ENCODE measurements at regions not wholly inside any gene's neighbourhood (a gene's known extent, or its start where the extent isn't known, plus 50 kb on each side); places are given as distances from the start of the nearest gene placed in this dataset.

DNA sequence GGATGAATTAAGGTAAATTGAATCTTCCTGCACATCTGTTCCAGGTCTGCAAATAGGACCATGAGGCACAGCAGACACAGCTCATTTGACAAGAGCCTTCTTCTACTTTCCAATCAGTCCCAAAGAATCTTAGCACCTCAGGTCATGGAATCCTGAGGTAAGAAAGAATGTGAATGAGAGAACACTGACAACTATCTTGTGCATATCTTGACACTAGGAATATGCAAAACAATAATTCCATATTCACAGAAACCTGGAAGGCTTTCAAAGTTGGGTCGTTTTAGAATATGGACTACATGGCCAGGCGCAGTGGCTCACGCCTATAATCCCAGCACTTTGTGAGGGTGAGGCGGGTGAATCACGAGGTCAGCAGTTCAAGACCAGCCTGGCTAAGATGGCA lies 1009.4 kb upstream of the GOT2 start:
- no peak for TF ChIP-seq HDAC6 (IDR thresholded peaks at IDR 0.05; ENCODE audit: low read depth, low read length)
- no peak for TF ChIP-seq ASH1L (IDR thresholded peaks at IDR 0.05; ENCODE audit: borderline replicate concordance, low read depth, partially characterized antibody)
- TF ChIP-seq, protein P1, sequence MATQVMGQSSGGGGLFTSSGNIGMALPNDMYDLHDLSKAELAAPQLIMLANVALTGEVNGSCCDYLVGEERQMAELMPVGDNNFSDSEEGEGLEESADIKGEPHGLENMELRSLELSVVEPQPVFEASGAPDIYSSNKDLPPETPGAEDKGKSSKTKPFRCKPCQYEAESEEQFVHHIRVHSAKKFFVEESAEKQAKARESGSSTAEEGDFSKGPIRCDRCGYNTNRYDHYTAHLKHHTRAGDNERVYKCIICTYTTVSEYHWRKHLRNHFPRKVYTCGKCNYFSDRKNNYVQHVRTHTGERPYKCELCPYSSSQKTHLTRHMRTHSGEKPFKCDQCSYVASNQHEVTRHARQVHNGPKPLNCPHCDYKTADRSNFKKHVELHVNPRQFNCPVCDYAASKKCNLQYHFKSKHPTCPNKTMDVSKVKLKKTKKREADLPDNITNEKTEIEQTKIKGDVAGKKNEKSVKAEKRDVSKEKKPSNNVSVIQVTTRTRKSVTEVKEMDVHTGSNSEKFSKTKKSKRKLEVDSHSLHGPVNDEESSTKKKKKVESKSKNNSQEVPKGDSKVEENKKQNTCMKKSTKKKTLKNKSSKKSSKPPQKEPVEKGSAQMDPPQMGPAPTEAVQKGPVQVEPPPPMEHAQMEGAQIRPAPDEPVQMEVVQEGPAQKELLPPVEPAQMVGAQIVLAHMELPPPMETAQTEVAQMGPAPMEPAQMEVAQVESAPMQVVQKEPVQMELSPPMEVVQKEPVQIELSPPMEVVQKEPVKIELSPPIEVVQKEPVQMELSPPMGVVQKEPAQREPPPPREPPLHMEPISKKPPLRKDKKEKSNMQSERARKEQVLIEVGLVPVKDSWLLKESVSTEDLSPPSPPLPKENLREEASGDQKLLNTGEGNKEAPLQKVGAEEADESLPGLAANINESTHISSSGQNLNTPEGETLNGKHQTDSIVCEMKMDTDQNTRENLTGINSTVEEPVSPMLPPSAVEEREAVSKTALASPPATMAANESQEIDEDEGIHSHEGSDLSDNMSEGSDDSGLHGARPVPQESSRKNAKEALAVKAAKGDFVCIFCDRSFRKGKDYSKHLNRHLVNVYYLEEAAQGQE (IDR thresholded peaks at IDR 0.05; ENCODE audit: borderline replicate concordance), result no peak
- TF ChIP-seq, protein P1 (CRISPR knock-in tag; IDR thresholded peaks at IDR 0.05; ENCODE audit: low read depth), result no peak
- TF ChIP-seq, protein P2, sequence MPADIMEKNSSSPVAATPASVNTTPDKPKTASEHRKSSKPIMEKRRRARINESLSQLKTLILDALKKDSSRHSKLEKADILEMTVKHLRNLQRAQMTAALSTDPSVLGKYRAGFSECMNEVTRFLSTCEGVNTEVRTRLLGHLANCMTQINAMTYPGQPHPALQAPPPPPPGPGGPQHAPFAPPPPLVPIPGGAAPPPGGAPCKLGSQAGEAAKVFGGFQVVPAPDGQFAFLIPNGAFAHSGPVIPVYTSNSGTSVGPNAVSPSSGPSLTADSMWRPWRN (IDR thresholded peaks at IDR 0.05; ENCODE audit: low read depth), result no peak
- TF ChIP-seq CBX8 (IDR thresholded peaks at IDR 0.05; ENCODE audit: borderline replicate concordance, extremely low read depth, low read depth, low read length, poor library complexity, severe bottlenecking), result no peak
- TF ChIP-seq CEBPB (tag; IDR thresholded peaks at IDR 0.05), result no peak
- TF ChIP-seq RAD21 (CRISPR knock-in tag; conservative IDR thresholded peaks at IDR 0.05 in 1 of 2, IDR thresholded peaks at IDR 0.05 in 1 of 2), result no peak
- TF ChIP-seq CHD1 (IDR thresholded peaks at IDR 0.05; ENCODE audit: low read length), result no peak
- TF ChIP-seq SRF (CRISPR knock-in tag; IDR thresholded peaks at IDR 0.05), result no peak
- TF ChIP-seq EHMT2 (IDR thresholded peaks at IDR 0.05), result no peak
- no peak for TF ChIP-seq CTCF (IDR thresholded peaks at IDR 0.05 in 2 of 3, conservative IDR thresholded peaks at IDR 0.05 in 1 of 3; ENCODE audit: insufficient read depth in 2 of 3, low read depth in 1 of 3, low read length in 3 of 3)
